HG03175 (cell line): ENCODE measurements at regions not wholly inside any gene's neighbourhood (a gene's known extent, or its start where the extent isn't known, plus 50 kb on each side); places are given as distances from the start of the nearest gene placed in this dataset.
"Not testable (repeated sequence)": the region's sequence is repeated elsewhere in the genome, so short reads cannot be mapped to it uniquely, and the experiment has no call there.

Experiments used
- ATAC-seq: cut with Tn5 transposase; IDR thresholded peaks from one replicate; pipeline ENCODE4 v1.9.1; 2021; ENCODE audit warnings: mild to moderate bottlenecking, moderate library complexity; ENCODE audit not compliant: unreplicated experiment

- no peak for ATAC-seq
Observed at GRCh38 chr17:63019138-63019873, 53.3 kb downstream of the TANC2 start.

- ATAC-seq: no peak
Observed at GRCh38 chr17:63022567-63022966, 56.5 kb downstream of the TANC2 start.

DNA sequence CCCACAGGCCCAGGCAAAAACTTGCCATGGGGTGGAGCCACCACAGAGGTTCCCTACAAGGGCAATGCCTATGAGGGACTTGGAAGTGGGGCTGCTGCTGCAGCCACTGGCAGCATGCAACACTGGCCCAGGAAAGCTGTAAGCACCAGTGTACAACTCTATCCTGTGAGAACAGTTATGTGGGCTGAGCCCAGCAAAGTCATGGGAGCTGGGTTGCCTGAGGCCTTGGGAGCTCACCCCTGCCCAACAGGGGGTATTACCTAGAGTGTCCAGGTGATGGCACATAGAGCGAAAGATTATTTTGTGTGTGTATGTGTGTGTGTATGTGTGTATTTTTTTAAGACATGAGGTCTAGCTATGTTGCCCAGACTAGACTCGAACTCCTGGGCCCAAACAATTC, 57.0 kb downstream of the TANC2 start:
- no peak for ATAC-seq

- ATAC-seq: no peak
Observed at GRCh38 chr17:63024201-63024600, 58.2 kb downstream of the TANC2 start.

DNA sequence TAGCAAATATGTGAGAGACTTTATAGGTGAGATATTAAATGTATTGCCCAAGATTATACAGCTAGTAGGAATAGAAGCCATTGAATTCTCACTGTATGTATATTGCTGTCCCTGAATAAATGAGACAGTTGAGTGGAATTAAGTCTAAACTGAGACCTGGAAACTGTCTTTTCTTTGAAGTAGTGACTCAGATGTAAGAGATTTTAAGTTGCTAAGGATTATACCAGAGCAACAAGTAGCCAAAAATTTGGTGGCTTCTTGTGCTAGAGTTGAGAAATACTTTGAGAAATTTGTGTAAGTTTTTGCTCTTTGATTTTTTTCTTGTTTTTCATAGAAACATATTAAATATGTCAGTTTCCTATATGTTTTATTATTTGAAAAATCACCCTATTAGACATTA, 58.7 kb downstream of the TANC2 start:
- no peak for ATAC-seq

DNA sequence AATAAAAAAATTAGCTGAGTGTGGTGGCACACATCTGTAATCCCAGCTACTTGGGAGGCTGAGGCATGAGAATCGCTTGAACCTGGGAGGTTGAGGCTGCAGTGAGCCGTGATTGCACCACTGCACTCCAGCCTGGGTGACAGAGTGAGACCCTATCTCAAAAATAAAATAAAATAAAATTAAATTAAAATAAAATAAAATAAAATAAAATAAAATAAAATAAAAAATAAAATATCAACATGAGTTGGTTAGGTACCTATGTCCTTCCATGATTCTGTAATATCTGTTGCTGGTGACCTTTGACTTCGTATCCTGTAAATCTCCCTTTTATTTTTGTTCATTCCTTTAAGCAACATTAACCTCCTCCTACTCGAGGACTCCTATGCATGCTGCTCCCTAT, 59.6 kb downstream of the TANC2 start:
- not testable (repeated sequence) for ATAC-seq

DNA sequence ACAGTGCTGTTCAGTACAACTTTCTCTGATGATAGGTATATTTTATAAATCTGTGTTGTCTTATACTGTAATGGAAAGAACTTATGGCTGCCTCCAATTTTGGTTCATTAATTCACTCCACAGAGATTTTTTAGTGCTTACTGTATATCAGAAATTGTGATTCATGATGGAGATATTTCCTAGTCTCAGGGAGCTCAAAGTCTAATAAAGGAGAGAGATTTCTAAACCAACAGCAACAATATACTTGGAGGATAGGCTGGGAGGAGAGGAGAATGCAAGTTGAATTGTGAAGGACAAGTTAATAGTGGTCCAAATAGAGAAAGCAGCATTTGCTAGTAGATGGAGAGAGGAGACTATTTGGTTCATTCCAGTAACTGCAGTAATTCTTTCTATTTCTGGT, 63.5 kb downstream of the TANC2 start:
- no peak for ATAC-seq

DNA sequence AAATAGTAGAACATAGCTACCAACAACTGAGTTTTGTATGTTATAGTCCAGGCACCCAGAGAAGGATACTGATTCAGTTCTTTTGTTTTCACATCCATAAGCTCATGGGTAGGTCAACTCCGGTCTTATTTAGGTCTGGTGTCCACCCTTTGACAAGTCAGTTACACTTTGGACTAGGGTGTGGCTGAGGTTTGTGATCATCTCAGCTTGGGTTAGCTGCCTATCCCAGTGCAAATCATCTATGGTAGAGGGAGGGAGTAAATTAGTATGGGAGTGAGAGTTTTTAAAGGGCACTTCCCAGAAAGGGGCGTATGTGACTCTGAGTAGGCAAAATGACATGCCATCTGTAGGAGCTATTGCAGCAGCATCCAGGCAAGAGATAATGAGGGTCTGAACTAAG, 66.1 kb downstream of the TANC2 start:
- no peak for ATAC-seq

- ATAC-seq: no peak
Observed at GRCh38 chr17:63033142-63033541, 67.1 kb downstream of the TANC2 start.

- no peak for ATAC-seq
Observed at GRCh38 chr17:63035271-63035670, 69.2 kb downstream of the TANC2 start.

- ATAC-seq: no peak
Observed at GRCh38 chr17:63035695-63036094, 69.7 kb downstream of the TANC2 start.

DNA sequence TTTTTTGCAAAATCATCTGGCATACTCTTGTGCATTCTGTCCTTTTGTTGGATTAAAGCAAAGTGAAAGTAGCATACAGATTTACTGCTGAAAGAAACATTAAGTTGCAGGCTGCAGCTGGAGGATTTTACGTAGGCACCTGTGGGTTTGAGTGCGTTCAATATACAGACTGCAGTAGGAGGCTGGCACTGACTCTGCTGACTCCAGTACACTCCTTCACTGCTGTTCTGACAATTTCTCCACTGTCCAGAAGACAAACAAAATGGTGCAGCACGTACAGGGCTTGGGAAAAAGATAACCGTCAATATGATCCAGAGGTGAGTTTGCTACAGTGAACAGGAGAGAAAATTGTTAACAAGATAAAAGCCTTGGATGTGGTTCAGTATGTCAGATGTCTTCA, 73.3 kb downstream of the TANC2 start:
- ATAC-seq: no peak

DNA sequence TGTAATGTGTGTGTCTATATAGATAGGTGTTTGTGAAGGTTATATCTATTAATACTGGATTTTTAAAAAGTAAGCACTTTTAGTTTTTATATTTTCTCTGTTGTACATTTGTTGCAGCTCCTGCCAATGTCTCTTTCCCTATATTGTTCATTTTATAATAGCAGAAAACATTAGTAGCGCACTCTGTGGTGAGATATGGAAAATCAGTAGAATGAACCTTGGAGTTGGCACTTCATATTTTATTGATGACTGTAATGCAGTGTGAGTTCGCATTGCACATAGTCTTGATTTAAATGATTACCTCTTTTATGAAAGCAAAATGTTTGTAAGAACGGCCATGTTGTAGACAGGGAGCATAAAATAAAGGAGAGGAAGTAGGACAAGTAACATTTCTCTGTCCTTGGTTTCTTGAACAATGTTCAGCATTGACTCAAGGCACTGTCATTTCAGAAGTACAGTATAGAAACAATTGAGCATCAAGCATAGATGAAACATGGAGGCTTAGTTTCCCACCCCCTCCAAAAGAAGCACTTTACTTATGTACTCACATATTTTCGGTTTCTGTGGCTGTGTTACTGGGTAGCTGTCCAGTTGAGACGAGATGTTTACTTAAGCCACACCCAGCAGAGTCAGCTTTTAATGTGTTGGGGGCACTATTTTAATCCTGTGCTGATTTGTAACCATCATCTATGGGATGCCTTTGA, 74.0 kb downstream of the TANC2 start:
- no peak for ATAC-seq

DNA sequence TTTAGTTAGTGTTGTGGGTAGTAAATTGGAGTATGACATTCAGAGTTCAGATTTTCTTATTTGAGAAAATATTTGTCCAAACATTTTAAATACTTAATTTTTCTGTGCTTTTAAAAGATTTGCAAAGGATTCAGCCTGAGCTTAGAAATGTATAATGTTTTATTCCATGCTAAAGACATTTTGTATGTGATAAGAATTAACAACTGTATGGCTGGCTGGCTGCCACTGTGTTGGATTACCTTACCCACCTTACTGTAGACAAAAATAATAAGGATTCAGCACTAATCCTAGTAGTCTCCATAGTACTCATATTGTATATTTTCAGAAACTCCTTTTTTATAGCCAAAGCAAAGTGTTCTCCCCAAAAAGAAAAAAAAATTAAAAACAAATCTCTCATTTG, 74.8 kb downstream of the TANC2 start:
- ATAC-seq: no peak

- ATAC-seq: no peak
Observed at GRCh38 chr17:63041251-63041650, 75.2 kb downstream of the TANC2 start.

- no peak for ATAC-seq
Observed at GRCh38 chr17:63041722-63042121, 75.7 kb downstream of the TANC2 start.

DNA sequence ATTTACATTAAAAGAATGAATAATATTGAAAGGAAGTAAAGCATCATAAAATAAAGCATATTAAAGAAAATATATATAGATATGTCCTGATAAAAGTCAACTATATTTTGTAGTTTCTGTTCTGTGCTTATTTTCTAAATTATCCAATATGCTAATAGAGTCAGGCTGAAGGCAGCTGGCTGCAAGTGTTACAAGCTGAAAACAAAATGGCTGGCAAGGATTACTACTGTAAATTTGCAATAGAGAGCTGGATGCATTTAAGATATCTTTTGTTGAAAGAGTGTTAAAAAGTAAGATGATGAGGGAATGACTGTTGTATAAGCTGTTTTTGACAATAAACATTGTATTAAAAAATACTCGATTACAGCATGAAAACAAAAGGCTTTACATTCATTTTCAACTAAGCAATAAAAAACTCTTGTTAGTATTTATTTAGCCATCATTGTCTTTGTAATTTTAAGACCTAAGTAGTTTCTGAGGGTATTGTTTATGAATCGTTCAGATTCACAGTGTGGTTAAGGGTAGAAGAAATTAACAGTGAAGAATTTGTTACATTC, 76.3 kb downstream of the TANC2 start:
- no peak for ATAC-seq

DNA sequence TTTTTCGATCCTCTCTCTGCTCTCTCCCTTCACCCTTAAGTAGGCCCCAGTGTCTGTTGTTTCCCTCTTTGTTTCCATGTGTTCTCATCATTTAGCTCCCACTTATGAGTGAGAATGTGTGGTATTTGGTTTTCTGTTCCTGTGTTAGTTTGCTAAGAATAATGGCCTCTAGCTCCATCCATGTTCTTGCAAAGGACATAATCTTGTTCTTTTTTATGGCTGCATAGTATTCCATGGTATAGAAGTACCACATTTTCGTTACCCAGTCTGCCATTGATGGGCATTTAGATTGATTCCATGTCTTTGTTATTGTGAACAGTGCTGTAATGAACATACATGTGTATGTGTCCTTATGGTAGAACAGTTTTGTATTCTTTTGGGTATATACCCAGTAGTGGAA, 91.5 kb downstream of the TANC2 start:
- ATAC-seq: not testable (repeated sequence)

DNA sequence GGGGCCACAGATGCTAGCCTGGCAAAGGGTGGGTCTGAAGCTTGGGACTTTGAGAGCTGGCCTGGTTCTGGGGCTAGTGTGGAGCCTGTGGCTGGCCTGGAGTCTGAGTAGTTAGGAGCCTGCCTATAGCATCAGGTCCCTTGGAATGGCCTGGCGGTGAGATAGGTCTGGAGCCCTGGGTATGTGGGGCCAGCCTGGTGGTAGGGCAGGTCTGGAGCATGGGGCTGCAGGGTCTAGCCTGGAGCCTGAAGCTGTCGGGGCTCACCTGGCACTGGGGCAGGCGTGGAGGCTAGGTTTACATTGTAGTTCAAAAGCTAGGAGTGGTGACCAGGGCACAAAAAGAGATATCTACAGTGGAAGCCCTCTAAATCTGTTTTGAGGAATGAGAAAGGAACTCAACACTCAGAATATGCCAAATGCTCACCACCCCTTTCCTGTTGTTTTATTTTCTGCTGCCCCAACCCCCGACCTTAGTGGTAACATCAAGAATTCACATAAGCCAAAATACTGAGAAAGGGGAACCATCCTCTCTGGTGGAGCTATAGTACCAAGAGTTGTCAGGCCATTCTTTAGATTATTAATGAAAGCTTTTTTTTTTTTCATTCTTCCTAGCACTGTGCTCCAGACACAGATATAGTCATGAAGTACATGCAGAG, 100.3 kb downstream of the TANC2 start:
- no peak for ATAC-seq

- ATAC-seq: no peak
Observed at GRCh38 chr17:63069245-63069644, 103.2 kb downstream of the TANC2 start.

DNA sequence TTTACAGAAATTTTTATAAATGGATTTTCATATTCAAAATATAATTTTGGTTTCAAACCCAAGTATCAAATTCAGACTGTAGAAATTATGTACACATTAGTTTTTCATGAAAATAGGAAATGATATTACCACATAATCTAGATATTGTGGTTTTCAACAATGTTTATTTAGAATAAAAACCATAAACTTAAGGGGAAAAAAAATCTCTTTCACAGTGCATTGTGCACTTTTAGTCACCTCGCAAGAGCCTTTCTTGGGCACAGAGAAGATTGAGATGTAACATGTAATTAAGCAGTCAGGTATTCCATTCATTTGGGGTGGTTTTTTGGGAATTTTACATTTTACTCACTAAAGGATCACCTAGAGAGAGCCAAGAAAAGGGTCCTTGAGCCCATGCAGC, 104.0 kb downstream of the TANC2 start:
- ATAC-seq: no peak

DNA sequence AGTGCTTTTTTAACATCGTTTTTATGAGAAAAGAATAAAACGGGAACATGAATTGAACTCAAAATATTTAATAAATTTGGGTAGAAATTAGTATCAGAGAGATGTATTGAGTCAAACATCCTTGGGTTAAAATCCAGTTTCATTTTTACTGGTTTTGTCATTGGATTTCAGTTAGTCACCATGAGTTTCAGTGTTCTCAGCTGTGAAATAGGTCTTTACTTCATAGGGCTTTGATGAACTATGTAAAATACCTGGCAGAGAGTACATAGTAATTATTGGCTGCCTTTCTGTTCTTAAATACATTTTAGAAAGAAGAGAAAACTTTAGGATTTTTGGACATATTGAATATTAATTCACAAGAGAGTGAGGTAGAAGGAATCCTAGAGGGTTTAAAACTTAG, 105.8 kb downstream of the TANC2 start:
- ATAC-seq: no peak
